PFSK-1 (cell line): ENCODE measurements at regions not wholly inside any gene's neighbourhood (a gene's known extent, or its start where the extent isn't known, plus 50 kb on each side); places are given as distances from the start of the nearest gene placed in this dataset.

Experiments
- FOXP2 ChIP-seq: optimal IDR thresholded peaks from 2 replicates; pipeline ENCODE3; 2011; ENCODE audit warnings: borderline replicate concordance, control low read depth, inconsistent platforms; ENCODE audit not compliant: insufficient read depth; ENCODE audit errors: extremely low read length, extremely low read depth
- POLR2AphosphoS5 ChIP-seq: IDR thresholded peaks from 2 replicates; pipeline ENCODE4 v1.6.1; 2012; ENCODE audit warnings: low read depth, mild to moderate bottlenecking, control low read depth, low read length, moderate library complexity
- SIN3A ChIP-seq: IDR thresholded peaks from 2 replicates; pipeline ENCODE4 v1.6.1; 2012; ENCODE audit warnings: mild to moderate bottlenecking, low read length, moderate library complexity, borderline replicate concordance; ENCODE audit not compliant: insufficient read depth
- TAF1 ChIP-seq: IDR thresholded peaks from 2 replicates; pipeline ENCODE4 v1.6.1; 2012; ENCODE audit warnings: low read length, control low read depth, borderline replicate concordance; ENCODE audit not compliant: insufficient read depth
- TF ChIP-seq, protein P1 (sequence below), 2 experiments: IDR thresholded peaks; 2 replicates each; pipeline versions ENCODE4 v1.6.1 to v1.8.0; 2011 to 2012; ENCODE audit warnings: low read depth in 2 of 2, low read length in 2 of 2, control low read depth in 1 of 2, inconsistent platforms in 1 of 2, mild to moderate bottlenecking in 1 of 2, moderate library complexity in 1 of 2; ENCODE audit not compliant: insufficient read depth in 1 of 2

GRCh38 chr20:39524371-39524911, 562.3 kb downstream of the DHX35 start:
- TF ChIP-seq SIN3A, result no peak
- TF ChIP-seq POLR2AphosphoS5, result no peak
- TF ChIP-seq, protein P1, sequence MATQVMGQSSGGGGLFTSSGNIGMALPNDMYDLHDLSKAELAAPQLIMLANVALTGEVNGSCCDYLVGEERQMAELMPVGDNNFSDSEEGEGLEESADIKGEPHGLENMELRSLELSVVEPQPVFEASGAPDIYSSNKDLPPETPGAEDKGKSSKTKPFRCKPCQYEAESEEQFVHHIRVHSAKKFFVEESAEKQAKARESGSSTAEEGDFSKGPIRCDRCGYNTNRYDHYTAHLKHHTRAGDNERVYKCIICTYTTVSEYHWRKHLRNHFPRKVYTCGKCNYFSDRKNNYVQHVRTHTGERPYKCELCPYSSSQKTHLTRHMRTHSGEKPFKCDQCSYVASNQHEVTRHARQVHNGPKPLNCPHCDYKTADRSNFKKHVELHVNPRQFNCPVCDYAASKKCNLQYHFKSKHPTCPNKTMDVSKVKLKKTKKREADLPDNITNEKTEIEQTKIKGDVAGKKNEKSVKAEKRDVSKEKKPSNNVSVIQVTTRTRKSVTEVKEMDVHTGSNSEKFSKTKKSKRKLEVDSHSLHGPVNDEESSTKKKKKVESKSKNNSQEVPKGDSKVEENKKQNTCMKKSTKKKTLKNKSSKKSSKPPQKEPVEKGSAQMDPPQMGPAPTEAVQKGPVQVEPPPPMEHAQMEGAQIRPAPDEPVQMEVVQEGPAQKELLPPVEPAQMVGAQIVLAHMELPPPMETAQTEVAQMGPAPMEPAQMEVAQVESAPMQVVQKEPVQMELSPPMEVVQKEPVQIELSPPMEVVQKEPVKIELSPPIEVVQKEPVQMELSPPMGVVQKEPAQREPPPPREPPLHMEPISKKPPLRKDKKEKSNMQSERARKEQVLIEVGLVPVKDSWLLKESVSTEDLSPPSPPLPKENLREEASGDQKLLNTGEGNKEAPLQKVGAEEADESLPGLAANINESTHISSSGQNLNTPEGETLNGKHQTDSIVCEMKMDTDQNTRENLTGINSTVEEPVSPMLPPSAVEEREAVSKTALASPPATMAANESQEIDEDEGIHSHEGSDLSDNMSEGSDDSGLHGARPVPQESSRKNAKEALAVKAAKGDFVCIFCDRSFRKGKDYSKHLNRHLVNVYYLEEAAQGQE (IDR thresholded peaks at IDR 0.05; ENCODE audit: insufficient read depth in 1 of 2, low read depth in 2 of 2, low read length in 2 of 2), result no peak
- TF ChIP-seq TAF1, result no peak
- TF ChIP-seq FOXP2, result no peak

DNA sequence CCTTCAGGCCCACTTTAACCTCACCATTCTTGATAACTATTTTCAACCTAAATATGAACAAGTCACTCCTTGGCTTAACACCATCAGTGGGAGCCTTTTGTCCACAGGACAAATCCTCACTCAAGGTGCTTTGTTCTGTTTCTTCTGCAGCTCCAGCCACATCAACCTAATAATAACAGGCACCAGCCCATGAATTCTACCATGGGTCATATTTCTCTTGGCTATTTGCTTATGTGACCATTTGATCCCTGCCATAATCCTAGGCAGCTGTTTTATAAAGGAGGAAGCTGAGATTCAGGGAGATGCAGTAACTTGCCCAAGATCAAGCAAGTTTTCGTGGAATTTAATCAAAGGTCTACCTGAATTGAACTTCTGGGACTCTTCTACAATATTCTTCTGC, 561.3 kb downstream of the DHX35 start:
- TF ChIP-seq FOXP2 (no peak), TAF1 (no peak), POLR2AphosphoS5 (no peak), SIN3A (no peak)
- TF ChIP-seq, protein P1 (IDR thresholded peaks at IDR 0.05; ENCODE audit: insufficient read depth in 1 of 2, low read depth in 2 of 2, low read length in 2 of 2), result no peak

DNA sequence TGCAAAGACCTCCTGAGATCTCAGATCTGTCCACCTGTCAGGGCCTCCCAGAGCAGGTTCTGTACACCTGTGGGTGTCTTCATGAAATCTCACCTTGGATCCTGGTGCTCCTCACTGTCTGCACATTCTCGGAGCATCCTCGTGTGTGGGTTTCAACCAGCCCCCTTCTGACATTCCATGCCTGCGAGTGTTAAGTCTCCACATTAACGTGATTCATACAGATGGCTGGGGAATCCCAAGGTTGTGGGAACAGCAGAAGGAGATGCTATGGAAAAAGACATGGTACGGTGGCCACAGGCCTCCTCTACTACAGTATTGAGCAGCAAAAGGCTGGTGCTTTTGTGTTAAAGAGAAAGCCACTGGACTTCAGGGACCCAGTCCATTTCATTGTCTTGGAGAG, 556.5 kb downstream of the DHX35 start:
- TF ChIP-seq SIN3A (no peak), POLR2AphosphoS5 (no peak), TAF1 (no peak), FOXP2 (no peak)
- TF ChIP-seq, protein P1 (IDR thresholded peaks at IDR 0.05; ENCODE audit: insufficient read depth in 1 of 2, low read depth in 2 of 2, low read length in 2 of 2), result no peak

DNA sequence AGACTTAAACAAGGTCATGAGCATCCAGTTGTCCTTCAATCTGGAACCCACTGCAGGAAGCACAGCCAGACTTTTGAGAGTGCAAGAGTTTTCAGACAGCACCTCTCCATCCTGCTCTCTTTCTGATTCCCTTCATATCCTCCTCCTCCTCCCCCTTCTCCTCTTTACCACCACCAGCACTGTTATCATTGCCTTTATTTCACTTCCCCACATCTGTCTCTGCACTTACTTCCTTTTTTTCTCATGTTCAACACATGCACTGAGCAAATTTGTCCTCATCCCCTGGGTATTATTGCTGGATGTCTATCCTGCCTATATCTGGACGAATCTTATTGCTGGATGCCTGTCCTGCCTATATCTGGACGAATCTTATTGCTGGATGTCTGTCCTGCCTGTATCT, 554.8 kb downstream of the DHX35 start:
- TF ChIP-seq FOXP2, result no peak
- TF ChIP-seq SIN3A, result no peak
- no peak for TF ChIP-seq POLR2AphosphoS5

GRCh38 chr20:39504710-39505094, 542.6 kb downstream of the DHX35 start:
- TF ChIP-seq, protein P1 (IDR thresholded peaks at IDR 0.05; ENCODE audit: insufficient read depth in 1 of 2, low read depth in 2 of 2, low read length in 2 of 2), result no peak
- TF ChIP-seq POLR2AphosphoS5 (no peak), TAF1 (no peak), FOXP2 (no peak), SIN3A (no peak)
